Posterior cingulate gyrus (tissue), 11 donors: ENCODE measurements at regions not wholly inside any gene's neighbourhood (a gene's known extent, or its start where the extent isn't known, plus 50 kb on each side); places are given as distances from the start of the nearest gene placed in this dataset.

ENCODE experiments used
- DNase-seq, 10 donors: peaks; one replicate each; pipeline versions ENCODE4 v3.0.0 to v3.0.0-alpha.2; 2020 to 2021; ENCODE audit warnings: mixed read lengths in 3 of 10
- intact Hi-C: fragments of 100-400 bp; cut with DNase I; formaldehyde crosslinking; loops from one replicate; pipeline ENCODE4 v1.15.1; 2023

DNA sequence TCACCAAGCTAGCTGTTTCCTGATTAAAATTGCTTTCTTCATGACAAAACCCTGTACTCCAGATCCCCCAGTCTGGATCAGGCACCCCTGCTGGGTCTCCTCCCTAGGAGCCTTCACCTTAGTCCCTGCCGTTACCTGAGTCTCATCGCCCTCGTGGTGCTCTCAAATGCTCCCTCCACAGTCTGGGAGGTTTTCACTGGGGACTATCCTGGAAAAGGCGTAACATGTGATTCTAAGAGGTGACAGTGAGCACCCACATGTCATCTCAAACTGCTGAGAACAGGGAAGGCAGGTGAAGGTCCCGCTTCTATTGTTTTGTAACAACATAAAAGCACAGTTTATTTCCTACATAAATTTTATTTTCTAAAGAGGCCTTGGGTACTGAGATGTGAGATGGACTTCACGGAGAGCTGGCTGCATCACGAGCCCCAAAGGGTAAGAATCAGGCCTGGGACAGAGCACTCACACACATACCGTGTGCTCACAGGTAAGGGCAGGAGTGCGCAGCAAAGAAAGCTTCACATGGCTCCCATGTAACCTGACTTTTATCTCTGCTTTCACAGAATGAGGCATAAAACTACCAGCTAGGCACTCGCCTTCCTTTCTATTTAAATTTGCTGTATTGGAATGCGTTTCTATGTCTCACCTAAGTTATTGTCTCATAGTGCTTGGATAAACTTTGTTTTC, 531.5 kb downstream of the RNF144A start:
- no peak for DNase-seq
- intact Hi-C loops: no loop called here

DNA sequence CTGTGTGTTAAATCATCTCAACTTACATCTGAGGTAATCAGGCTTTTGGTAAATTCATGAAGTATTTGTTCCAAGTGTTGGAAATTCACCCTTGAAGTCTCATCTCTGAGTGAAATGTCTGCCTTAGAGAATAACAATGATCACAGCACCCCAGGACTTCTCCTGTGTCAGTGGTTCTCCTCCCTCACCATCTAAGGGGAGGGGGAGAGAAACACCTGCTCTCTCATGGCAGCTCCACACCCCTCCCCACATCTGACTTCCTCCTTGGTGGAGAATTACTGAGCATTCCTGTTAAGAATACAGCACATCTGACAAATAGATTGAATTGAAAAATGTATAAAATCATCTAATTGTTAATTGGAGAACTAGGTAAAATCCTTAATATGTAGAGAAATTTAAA, 532.1 kb downstream of the RNF144A start:
- intact Hi-C loops: no loop called here
- DNase-seq: no peak

DNA sequence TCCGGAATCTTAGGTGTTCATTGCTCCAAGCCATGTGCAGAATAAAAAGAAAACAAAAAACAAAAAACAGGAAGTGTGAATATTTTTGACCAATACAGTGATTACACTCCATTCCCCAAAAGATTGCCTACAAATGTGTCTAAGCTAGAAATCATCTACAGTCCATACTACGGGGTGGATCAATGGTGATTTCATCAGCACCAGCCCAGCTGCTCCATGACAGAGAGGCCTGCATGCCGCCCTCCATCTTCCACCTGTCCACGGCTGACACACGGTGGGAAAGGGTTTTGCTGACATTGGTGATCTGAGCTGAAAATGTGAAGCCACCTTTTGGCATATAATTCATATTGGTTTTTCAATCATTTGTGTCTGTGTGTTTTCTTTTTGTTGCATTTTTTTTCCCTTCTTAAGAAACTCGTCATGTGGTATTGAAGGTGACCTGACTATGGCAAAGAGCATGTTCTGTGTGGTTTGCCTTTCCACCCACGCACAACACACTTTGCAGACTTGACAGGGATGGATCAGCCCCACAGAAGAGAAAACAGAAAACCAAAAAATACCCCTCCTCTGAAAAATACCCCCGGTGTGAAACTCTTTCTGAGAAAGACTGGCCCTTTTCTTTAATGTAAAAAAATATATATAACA, 533.1 kb downstream of the RNF144A start:
- no peak for DNase-seq
- intact Hi-C loops: no loop called here

DNA sequence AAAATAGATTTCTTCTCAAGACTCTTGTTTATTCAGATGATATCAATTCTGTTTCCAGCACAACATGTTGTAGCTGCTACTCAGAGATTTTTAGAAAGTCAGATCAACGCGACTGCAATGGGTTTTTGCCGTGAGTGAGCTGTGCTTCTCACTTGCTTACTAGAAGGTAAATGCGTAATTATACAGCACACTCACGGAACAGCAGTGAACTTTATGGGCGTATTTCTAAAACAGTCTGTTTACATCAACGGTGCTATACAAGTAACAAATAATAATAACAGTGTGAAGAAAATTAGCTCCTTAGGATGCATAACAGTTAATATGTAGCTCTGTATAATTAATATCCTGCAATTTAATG, 533.6 kb downstream of the RNF144A start:
- no peak for DNase-seq
- intact Hi-C loops: no loop called here

DNA sequence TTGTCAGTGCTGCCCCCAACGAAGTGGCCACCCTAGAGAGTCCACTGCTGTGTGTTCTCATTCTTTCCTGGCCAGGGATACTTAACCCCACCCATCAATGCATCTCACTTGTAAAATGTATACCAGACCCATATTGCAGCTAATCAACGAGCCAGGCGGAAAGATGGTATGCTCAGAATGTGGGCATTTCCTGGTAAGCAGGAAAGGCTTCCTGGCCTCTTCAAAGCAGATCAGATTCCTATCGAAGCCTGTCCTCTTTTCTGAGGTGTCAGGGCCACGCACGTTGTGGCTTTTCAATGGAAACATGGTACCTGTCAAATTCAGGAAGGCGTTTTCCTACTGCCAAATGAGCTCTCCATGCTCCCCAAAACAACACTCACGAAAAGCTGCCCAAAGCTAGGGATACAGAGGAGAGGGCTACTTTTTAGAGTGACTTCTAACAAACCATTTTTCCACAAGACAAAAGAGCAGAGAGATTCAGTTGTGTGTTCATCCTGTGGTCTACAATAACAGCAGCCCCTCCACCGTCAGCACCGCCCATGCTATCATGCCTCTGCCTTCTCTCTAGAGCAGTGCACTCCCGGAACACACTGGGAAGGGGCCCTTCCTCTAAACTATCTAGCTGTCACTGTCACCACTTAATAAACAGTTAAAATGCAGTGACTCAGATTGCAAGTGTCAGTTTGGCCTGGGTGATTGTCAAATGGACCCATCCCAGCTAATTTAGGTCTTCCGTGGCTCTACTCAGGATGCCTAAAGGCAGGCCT, 535.1 kb downstream of the RNF144A start:
- intact Hi-C loops: no loop called here
- no peak for DNase-seq

DNA sequence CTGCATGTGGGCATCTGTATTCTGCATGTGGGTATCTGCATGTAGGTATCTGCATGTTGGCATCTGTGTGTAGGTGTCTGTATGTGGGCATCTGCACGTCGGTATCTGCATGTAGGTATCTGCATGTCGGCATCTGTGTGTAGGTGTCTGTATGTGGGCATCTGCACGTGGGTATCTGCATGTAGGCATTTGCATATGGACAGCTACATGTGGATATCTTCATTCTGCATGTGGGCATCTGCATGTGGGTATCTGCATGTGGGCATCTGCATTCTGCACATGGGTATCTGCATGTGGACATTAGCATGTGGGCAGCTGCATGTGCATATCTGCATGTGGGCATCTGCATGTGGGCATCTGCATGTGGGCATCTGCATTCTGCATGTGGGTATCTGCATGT, 537.4 kb downstream of the RNF144A start:
- no peak for DNase-seq
- intact Hi-C loops: no loop called here

DNA sequence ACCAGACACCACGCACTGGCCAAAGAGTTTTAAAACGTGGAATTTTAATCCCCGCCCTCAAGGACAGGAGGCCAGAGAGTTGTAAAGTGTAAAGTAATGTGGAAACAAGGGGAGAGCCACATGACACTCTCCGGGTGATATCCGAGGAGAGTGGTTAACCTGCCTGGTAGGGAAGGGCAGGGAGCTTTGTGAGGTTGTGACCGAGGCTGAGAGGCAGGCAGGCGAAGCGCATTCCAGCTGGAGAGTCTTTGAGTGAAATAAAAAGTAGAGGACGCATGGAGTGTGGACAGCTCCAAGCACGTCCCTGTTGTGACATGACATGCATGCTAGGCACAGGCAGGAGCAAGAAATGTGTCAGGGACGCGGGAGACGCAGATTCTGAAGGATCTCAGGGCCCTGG, 539.5 kb downstream of the RNF144A start:
- DNase-seq: no peak
- intact Hi-C loops: no loop called here

DNA sequence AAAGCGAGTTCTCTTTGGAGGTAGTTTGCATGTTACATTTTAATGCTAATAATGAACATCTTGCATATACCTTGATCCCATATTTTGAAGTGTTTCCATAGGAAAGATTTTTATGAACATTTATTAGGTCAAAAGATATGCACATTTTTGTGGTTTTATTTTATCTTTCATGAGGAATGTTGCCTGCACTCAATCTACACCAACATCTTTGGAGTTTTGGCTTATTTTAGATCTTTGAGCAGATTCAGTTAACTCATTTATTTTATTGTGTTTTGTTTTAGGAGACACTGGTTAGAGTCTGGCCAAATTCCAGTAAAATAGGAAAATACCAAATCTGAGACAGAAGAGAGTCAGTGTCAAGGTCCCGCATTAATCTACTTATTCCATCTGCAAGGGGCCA, 540.9 kb downstream of the RNF144A start:
- DNase-seq: no peak
- intact Hi-C loops: no loop called here

DNA sequence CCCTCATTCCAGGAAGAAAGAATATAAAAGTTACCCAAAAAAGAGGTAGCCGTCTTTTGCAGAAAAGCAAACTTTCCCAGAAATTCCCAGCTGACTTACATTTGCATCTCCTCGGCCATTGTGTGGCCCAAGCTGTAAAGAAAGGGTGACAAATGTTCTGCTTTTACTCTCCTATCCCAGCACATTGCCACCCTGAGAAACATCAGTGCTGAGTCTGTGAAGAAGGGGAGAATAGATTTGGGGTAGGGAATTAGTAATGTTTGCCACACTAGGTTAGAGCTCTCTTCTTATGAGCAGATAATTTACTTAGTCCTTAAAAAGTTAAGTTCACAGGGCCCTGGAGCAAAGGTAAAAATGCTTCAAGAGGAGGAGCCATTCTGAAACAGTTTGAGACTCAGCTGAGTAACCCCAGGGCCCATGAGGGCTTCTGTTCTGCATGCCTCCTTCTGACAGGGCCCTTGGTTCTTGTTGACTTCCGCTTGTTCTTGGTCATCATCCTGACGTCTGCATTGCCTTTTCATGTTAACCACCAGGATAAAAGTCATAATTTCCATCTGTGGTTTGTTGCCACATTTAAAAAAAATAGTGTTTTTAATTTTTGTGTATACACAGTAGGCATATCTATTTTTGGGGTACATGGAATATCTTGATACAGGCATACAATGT, 550.7 kb downstream of the RNF144A start:
- intact Hi-C loops: no loop called here
- DNase-seq: no peak

DNA sequence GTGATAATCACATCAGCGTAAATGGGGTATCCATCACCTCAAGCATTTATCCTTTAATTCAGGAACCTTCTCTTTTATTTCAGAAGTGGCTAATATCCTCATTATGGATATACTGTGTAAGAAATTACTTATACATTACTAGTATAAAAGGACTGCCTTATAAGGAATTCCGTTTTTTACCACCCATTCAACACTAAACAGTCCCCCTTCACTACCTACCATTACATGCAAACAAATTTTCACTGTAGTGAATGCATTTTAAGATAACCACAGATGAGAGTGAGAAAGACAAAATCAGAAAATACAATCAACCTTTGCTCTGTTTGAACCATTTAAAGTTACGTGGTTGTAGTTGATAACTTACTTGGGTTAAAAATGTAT, 551.2 kb downstream of the RNF144A start:
- intact Hi-C loops: no loop called here

DNA sequence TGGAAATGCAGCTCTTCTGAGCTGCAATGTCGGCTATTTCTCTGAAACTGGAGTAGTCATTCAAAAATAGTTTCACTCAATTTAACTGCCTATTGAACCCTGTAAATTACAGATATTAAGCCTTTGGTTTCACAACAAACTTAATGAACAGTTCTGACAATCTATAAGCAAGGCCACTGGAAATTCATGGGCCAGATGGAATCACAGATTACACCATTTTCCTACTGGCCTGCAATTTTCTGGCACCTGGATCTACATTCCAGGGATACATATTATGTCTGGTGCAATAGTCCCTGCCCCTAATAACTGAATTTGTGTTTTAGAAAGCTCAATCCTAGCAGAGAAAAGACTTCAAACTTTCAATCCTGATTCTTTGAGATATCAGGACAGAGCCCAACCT, 551.7 kb downstream of the RNF144A start:
- no peak for DNase-seq
- intact Hi-C loops: no loop called here

More for the DNA sequence above, 551.2 kb downstream of the RNF144A start:
- DNase-seq: no peak

DNA sequence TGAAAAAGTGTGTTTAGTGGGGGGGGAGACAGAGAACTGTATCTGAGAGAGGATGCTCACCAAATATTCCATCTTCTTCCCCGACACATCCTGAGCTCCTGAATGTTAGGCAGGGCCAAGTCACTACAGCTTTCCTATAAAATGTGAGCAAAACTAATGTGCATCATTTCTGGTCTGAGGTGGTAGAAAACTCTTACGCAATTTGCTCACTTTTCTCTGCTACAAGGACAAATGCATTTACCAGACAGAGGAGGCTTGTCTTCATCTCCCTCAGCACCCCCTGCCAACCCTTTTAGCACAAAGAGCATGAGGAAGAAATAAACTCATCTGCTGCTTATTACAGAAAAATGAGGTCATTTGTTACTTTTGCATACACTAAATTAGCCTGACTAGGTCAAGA, 554.0 kb downstream of the RNF144A start:
- no peak for DNase-seq
- intact Hi-C loops: no loop called here

DNA sequence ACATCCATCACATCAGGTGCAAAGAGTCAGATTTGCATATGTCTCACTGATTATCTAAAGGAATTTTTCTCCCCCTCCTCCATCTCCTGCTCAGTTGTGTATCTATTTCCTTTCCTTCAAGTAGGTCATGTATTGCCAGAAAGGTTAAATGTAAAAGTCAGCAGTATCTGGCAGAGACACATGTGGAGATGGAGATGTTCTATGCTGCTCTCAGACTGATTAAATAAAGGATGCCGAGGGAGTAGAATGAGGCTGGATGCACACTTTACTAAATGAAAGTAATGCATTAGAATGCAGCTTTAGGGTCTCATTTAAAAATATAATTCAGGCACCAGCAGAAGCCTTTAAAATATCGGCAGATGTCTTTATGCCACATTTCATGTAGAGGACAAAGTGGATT, 555.3 kb downstream of the RNF144A start:
- intact Hi-C loops: no loop called here
- DNase-seq: no peak

DNA sequence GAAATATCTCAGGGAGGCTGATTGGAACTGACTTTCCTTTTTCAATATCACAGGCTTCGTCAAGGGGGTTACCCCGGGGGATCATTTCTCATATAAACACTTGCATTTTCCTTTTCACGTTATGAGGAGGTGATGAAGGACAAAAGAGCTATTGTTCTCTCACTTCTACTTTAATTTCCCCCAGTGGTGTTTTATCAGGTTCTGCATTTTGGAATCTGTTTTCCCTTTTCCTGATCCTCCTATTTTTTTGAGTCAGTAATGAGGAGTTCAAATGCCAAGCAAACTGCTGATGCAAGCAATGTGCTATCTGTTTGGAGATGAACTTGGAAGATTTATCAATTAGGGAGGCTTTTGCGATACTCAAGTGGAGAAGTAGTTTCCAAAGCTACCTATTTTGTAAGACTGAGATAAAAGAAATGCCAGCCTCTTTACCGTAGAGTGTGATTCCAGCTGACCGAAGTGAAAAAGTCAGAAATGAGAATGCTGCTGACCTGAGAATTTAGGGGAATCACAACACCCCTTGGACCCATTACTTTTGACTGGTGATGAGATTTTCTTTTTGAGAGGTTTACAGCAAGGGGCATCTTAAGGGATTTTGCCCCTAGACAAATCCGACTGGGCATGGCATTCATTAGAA, 556.0 kb downstream of the RNF144A start:
- no peak for DNase-seq
- intact Hi-C loops: no loop called here

DNA sequence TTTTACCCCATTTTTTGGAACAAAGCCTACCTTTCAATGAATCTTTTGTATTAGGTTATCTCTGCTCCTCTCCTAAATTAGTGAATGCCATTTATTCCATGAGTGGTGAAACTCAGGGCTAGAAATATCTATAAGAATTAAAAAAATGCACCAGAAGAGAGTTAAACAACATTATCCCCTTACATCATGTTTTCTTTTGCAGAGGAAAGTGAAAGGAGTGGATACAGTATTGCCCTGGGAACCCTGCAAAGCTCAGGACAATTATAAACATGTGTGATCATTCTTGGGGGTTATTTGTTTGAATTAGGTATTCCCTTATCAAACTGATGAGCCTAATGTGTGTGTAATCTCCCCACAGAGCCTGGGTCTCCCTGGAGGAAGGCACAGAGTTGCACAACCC, 559.2 kb downstream of the RNF144A start:
- intact Hi-C loops: no loop called here
- no peak for DNase-seq

DNA sequence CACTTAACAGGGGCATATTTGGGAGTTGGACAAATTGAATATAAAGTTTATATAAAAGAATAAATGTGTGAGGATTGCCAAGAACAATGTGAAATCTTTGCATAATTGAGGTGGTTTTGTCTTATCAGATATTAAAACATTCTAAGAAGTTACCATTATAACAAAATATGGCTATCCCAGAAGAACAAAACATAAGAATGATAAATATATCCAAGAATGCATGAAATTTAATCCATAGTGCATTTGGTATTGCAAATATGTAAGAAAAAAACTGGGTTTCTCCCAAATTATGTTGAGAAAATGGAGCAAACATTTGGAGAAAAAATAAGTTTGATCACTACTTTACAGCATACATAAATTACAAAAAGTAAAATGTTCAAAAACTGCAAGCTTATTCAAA, 562.4 kb downstream of the RNF144A start:
- no peak for DNase-seq
- intact Hi-C loops: no loop called here

DNA sequence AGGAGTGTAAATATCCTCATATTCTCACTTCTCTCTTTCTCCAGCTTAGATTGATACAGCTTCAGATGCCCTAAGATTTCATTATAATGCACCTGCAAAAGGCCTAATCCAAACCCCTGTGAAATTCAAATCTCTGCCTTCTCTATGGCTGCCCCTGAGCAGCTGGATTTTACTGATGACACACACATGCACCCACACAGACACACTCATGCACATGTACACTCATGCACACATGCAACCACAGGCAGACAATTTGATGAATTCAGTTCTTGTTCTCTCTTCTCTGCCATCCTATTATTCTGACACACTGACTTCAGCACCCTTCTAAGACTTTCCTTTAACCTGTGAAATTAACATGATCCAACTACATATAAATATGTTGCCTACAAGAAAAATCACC, 563.2 kb downstream of the RNF144A start:
- no peak for DNase-seq
- intact Hi-C loops: no loop called here

DNA sequence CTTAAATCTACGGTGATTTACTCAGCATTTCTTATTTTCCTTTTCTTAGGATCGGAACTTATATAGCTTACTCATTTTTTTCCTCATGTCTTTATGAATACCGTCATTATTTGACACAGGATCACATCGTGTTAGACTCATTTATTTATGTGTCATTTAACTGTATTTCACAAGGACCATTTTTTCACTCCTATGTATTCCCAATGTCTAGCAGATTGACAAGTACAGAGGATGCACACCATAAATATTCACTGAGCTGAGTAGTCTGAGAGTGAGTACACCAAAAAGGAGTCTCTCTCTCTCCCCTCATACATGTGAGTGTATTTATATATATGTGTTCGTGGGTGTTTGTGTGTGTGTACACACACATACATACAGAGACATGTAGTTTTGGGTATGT, 573.5 kb downstream of the RNF144A start:
- DNase-seq: no peak
- intact Hi-C loops: no loop called here

DNA sequence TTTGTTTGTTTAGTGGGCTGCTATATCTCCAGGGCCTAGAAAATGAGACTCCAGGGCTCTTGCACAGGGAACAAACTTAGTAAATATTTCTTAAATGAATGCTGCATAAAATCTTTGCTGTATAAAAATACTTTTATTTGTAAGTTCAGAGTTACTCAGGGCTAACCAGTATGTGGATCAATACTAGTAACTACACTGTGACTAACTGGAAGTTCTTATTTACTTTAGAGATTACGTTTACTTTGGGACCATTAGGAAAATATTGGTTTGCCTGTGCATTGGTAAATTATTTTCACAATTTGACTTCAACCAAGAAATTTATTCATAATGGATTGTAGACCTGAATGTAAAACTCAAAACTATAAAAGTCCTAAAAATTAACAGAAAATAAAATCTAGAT, 575.5 kb downstream of the RNF144A start:
- DNase-seq: no peak
- intact Hi-C loops: no loop called here

DNA sequence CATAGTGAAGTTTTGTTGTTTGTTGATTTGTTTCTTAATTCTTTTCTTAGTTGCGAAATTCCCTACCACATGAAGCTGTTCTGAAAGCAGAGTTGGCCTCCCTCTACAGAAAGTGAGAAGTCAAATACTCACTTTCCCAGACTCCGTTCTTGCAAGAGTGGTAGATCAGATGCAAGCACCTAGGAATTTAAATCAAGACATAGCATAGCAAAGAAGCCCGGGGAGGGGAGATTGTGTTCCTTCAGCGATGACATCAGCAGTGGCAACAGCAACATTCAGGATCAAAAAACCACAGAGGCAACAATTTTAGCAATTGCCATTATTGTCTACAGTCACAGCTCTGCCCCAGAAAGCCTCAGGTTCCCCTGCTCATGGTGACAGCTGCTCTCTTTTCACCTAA, 580.0 kb downstream of the RNF144A start:
- no peak for DNase-seq
- intact Hi-C loops: no loop called here

DNA sequence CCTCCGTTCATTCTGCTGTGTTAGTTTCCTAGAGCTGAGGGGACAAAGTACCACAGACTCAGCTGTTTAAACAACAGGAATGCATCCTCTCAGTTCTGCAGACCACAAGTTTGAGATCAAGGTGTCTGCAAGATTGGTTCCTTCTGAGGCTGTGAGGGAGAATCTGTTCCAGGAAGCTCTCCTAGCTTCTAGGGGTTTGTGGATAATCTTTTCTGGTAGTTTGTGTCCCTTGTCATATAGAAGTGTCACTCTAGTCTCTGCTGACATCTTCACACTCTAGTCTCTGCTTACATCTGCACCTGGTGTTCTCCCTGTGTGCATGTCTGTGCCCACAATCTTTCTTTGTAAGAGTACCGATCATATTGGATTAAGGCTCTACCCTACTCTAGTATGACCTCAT, 581.8 kb downstream of the RNF144A start:
- DNase-seq: no peak
- intact Hi-C loops: no loop called here
